ENCODE measurements at regions not wholly inside any gene's neighbourhood (a gene's known extent, or its start where the extent isn't known, plus 50 kb on each side); places are given as distances from the start of the nearest gene placed in this dataset.

- ChIA-PET POLR2A (no interaction called here), CTCF (no interaction called here)
- TF ChIP-seq TCF7L2 (IDR thresholded peaks at IDR 0.05; ENCODE audit: low read depth, low read length): no peak
- TF ChIP-seq REST (IDR thresholded peaks at IDR 0.05; ENCODE audit: insufficient read depth in 1 of 2, low read depth in 2 of 2, low read length in 1 of 2): no peak
- TF ChIP-seq POLR2AphosphoS5 (IDR thresholded peaks at IDR 0.05; ENCODE audit: low read depth, low read length): no peak
- TF ChIP-seq SIN3A (IDR thresholded peaks at IDR 0.05; ENCODE audit: borderline replicate concordance, insufficient read depth, low read depth, low read length): no peak
- no peak for TF ChIP-seq CTCF (IDR thresholded peaks at IDR 0.05)
- Histone ChIP-seq H3K27me3 (ENCODE audit: control insufficient read depth, insufficient read depth, low read length) (no peaks in the 10 kb centered on the region), H3K36me3 (ENCODE audit: control insufficient read depth, insufficient read depth, low read length) (no peaks in the 10 kb centered on the region), H3K27ac (ENCODE audit: low read length) (no peak overlapping the region), H3K4me3 (ENCODE audit: low read depth in 2 of 2, low read length in 2 of 2) (no peak overlapping the region), H3K9me3 (ENCODE audit: control insufficient read depth, insufficient read depth, low read depth, low read length) (no peaks in the 10 kb centered on the region), H3K4me1 (ENCODE audit: control insufficient read depth, insufficient read depth, low read length) (no peaks in the 10 kb centered on the region; the same call in 1 of the 2 replicates)
- no TSS peak for BruUV-seq (replicated peaks)
- ATAC-seq (no peak), DNase-seq (ENCODE audit: low read depth, low spot score) (no peak)
- in situ Hi-C loops (cut with HindIII; ENCODE audit: low pct_unique_long_range_greater_than_20kb, low sequenced_read_pairs) (loop anchor here (25.0 kb wide), 1 partner anchor 221 kb away; no protein-coding TSS in a partner anchor), intact Hi-C loops (cut with micrococcal nuclease; ENCODE audit: unreplicated experiment) (no loop called here)
Observed at GRCh38 chr11:69965821-69966582, 112.1 kb upstream of the ANO1 start.

GRCh38 chr11:69966583-69966835, 111.6 kb upstream of the ANO1 start:
- in situ Hi-C loops (cut with HindIII; ENCODE audit: low pct_unique_long_range_greater_than_20kb, low sequenced_read_pairs): loop anchor here (25.0 kb wide), 1 partner anchor 221 kb away; no protein-coding TSS in a partner anchor
- no peaks in the 10 kb centered on the region; the same call in 1 of the 2 replicates for H3K4me1 ChIP-seq (ENCODE audit: control insufficient read depth, insufficient read depth, low read length)
- POLR2A ChIA-PET: no interaction called here
- no peak overlapping the region for H3K4me3 ChIP-seq (ENCODE audit: low read depth in 2 of 2, low read length in 2 of 2)
- H3K9me3 ChIP-seq (ENCODE audit: control insufficient read depth, insufficient read depth, low read depth, low read length): no peaks in the 10 kb centered on the region
- TF ChIP-seq TCF7L2 (IDR thresholded peaks at IDR 0.05; ENCODE audit: low read depth, low read length): no peak
- ATAC-seq: no peak
- no peaks in the 10 kb centered on the region for H3K27me3 ChIP-seq (ENCODE audit: control insufficient read depth, insufficient read depth, low read length)
- DNase-seq (ENCODE audit: low read depth, low spot score): no peak
- H3K27ac ChIP-seq (ENCODE audit: low read length): no peak overlapping the region
- H3K36me3 ChIP-seq (ENCODE audit: control insufficient read depth, insufficient read depth, low read length): no peaks in the 10 kb centered on the region
- BruUV-seq (replicated peaks): no TSS peak
- CTCF ChIA-PET: no interaction called here
- intact Hi-C loops (cut with micrococcal nuclease; ENCODE audit: unreplicated experiment): no loop called here

GRCh38 chr11:69966910-69967483, 111.1 kb upstream of the ANO1 start:
- H3K27me3 ChIP-seq (ENCODE audit: control insufficient read depth, insufficient read depth, low read length): no peaks in the 10 kb centered on the region
- POLR2A ChIA-PET: no interaction called here
- no TSS peak for BruUV-seq (replicated peaks)

More at GRCh38 chr11:69966910-69967483, 111.1 kb upstream of the ANO1 start:
- CTCF ChIA-PET: no interaction called here
- no peaks in the 10 kb centered on the region for H3K36me3 ChIP-seq (ENCODE audit: control insufficient read depth, insufficient read depth, low read length)
- ATAC-seq (no peak), DNase-seq (ENCODE audit: low read depth, low spot score) (no peak)
- no peak overlapping the region for H3K4me3 ChIP-seq (ENCODE audit: low read depth in 2 of 2, low read length in 2 of 2)
- TF ChIP-seq CTCF (IDR thresholded peaks at IDR 0.05): no peak
- TF ChIP-seq SIN3A (IDR thresholded peaks at IDR 0.05; ENCODE audit: borderline replicate concordance, insufficient read depth, low read depth, low read length): no peak
- no peak for TF ChIP-seq POLR2AphosphoS5 (IDR thresholded peaks at IDR 0.05; ENCODE audit: low read depth, low read length)
- no peak for TF ChIP-seq REST (IDR thresholded peaks at IDR 0.05; ENCODE audit: insufficient read depth in 1 of 2, low read depth in 2 of 2, low read length in 1 of 2)
- no peak for TF ChIP-seq TCF7L2 (IDR thresholded peaks at IDR 0.05; ENCODE audit: low read depth, low read length)
- intact Hi-C loops (cut with micrococcal nuclease; ENCODE audit: unreplicated experiment): no loop called here
- H3K4me1 ChIP-seq (ENCODE audit: control insufficient read depth, insufficient read depth, low read length): no peaks in the 10 kb centered on the region; the same call in 1 of the 2 replicates
- in situ Hi-C loops (cut with HindIII; ENCODE audit: low pct_unique_long_range_greater_than_20kb, low sequenced_read_pairs): loop anchor here (25.0 kb wide), 1 partner anchor 220 kb away; no protein-coding TSS in a partner anchor
- no peaks in the 10 kb centered on the region for H3K9me3 ChIP-seq (ENCODE audit: control insufficient read depth, insufficient read depth, low read depth, low read length)
- no peak overlapping the region for H3K27ac ChIP-seq (ENCODE audit: low read length)

All from Panc1 (cell line).